A549 (cell line): ENCODE measurements at regions not wholly inside any gene's neighbourhood (a gene's known extent, or its start where the extent isn't known, plus 50 kb on each side); places are given as distances from the start of the nearest gene placed in this dataset.

Experiments
- EP300 ChIP-seq, 2 experiments: fragments of >200 bp; sonication (Bioruptor Twin); formaldehyde crosslinking; IDR thresholded peaks; 2 replicates in 1 of 2; 3 replicates in 1 of 2; pipeline ENCODE4 v1.6.1; 2016 to 2017
- FOXS1 ChIP-seq: fragments of 250-450 bp; sonication (Bioruptor Pico); IDR thresholded peaks from 2 replicates; pipeline ENCODE4 v1.5.0; 2020; ENCODE audit warnings: mild to moderate bottlenecking, moderate library complexity
- MAFK ChIP-seq: fragments of 450-650 bp; IDR thresholded peaks from 2 replicates; pipeline ENCODE4 v1.6.1; 2014; ENCODE audit not compliant: partially characterized antibody
- MYC ChIP-seq: IDR thresholded peaks from 2 replicates; pipeline ENCODE4 v1.6.1; 2012; ENCODE audit warnings: mild to moderate bottlenecking, inconsistent platforms, low read length, improper control_type of control experiment, borderline replicate concordance
- POLR2A ChIP-seq: IDR thresholded peaks from 2 replicates; pipeline ENCODE4 v1.6.1; 2012; ENCODE audit warnings: mild to moderate bottlenecking, low read length
- RAD21 ChIP-seq, 2 experiments: fragments of >200 bp in 1 of 2; sonication (Bioruptor Twin) in 1 of 2; formaldehyde crosslinking in 1 of 2; IDR thresholded peaks in 1 of 2; conservative IDR thresholded peaks in 1 of 2; 2 replicates in 1 of 2; 3 replicates in 1 of 2; pipeline ENCODE4 v1.6.1; 2012 to 2018; ENCODE audit warnings: inconsistent platforms in 1 of 2
- TF ChIP-seq, protein P1 (sequence below): fragments of >200 bp; sonication (Bioruptor Twin); formaldehyde crosslinking; IDR thresholded peaks from 3 replicates; pipeline ENCODE4 v1.5.1; 2016
- TF ChIP-seq, protein P2 (sequence below): IDR thresholded peaks from 2 replicates; pipeline ENCODE4 v1.6.1; 2012

DNA sequence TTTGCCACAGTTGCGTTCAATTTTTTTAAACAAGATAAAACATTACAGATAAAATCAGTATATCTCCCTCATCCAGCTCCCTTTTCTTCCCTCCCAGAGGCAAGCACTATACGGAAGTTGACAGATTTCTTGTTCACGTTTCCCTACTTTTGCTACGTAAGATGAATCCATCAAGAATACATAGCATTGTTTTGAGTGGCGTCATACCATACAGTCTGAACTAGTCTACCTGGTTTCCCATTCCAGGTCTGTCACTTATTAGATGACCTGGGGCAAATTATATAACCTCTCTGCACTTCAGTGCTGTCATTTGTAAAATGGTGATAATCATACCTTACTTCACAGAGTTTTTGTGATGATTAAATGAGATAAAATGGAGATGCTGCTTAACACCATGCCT lies 184.3 kb upstream of the SOX4 start:
- TF ChIP-seq MAFK (no peak), MYC (no peak), RAD21 (conservative IDR thresholded peaks at IDR 0.05 in 1 of 2, IDR thresholded peaks at IDR 0.05 in 1 of 2) (no peak), POLR2A (no peak), EP300 (IDR thresholded peaks at IDR 0.05) (no peak), FOXS1 (no peak)
- TF ChIP-seq, protein P1, sequence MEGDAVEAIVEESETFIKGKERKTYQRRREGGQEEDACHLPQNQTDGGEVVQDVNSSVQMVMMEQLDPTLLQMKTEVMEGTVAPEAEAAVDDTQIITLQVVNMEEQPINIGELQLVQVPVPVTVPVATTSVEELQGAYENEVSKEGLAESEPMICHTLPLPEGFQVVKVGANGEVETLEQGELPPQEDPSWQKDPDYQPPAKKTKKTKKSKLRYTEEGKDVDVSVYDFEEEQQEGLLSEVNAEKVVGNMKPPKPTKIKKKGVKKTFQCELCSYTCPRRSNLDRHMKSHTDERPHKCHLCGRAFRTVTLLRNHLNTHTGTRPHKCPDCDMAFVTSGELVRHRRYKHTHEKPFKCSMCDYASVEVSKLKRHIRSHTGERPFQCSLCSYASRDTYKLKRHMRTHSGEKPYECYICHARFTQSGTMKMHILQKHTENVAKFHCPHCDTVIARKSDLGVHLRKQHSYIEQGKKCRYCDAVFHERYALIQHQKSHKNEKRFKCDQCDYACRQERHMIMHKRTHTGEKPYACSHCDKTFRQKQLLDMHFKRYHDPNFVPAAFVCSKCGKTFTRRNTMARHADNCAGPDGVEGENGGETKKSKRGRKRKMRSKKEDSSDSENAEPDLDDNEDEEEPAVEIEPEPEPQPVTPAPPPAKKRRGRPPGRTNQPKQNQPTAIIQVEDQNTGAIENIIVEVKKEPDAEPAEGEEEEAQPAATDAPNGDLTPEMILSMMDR = no peak
- TF ChIP-seq, protein P2, sequence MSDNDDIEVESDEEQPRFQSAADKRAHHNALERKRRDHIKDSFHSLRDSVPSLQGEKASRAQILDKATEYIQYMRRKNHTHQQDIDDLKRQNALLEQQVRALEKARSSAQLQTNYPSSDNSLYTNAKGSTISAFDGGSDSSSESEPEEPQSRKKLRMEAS = no peak
